ENCODE measurements at regions not wholly inside any gene's neighbourhood (a gene's known extent, or its start where the extent isn't known, plus 50 kb on each side); places are given as distances from the start of the nearest gene placed in this dataset.
"Not testable (repeated sequence)": the region's sequence is repeated elsewhere in the genome, so short reads cannot be mapped to it uniquely, and the experiment has no call there.

DNA sequence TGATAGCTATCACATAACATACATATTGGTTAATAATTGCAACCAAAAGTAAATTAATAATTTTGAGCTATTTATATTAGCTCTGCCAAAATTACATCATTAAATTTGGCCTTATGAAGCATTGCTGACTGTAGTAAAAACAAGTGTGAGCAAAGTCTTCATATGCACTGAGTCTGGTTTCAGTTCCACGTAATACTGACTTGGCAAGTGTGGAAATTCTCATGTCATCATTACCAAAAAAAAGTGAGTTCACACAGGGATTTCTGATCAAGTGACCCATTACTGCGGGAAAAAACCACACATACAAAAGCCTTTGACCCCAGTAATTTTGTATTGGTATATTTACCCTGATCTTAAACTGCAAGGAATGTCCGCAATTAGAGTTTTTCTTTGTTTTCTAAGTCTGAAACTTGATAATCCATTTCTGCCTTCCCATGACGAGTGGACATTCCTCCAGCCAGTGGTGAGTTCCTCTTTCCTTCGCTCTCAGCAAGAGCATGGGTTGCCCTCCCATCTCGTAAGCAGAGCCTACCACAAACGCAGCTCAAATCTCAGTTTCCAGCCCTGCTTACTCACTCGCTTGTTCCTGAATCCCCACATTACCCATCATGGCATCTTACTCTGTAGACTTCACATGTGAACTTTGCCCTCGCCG is 220.2 kb upstream of the DMRT1 start:
- Histone ChIP-seq H3K36me3 (ENCODE audit: control insufficient read depth, insufficient read depth, low read length) (no peaks in the 10 kb centered on the region), H3K9ac (ENCODE audit: extremely low read depth, low read length, poor library complexity, severe bottlenecking) (no peak overlapping the region), H3K27me3 (ENCODE audit: control insufficient read depth, insufficient read depth, low read length, poor library complexity, severe bottlenecking) (no peaks in the 10 kb centered on the region), H3K4me1 (ENCODE audit: control insufficient read depth, insufficient read depth, low read length) (peaks cover 9% of the 10 kb centered on the region), H3K4me3 (ENCODE audit: low read length) (no peak overlapping the region), H3K9me3 (ENCODE audit: control insufficient read depth, low read length) (no peaks in the 10 kb centered on the region), H3K27ac (ENCODE audit: low read depth, low read length) (no peak overlapping the region)
- Mint-ChIP-seq H3K9me3 (no peaks in the 10 kb centered on the region), H3K4me1 (peaks cover 20% of the 10 kb centered on the region), H3K36me3 (ENCODE audit: low read depth) (peaks cover 2% of the 10 kb centered on the region), H3K4me3 (no peak overlapping the region), H3K27me3 (ENCODE audit: insufficient read depth) (no peaks in the 10 kb centered on the region), H3K27ac (no peak overlapping the region)
- 93 to 98% methylated on average over 7 to 10 of the region's 10 CpGs for WGBS, 2 experiments (ENCODE audit: insufficient coverage in 1 of 2, insufficient read length in 1 of 2)
- TF ChIP-seq CTCF (conservative IDR thresholded peaks at IDR 0.05): no peak
- DNase-seq: no peak

- Mint-ChIP-seq H3K27ac (no peak overlapping the region), H3K4me1 (peaks cover 32% of the 10 kb centered on the region), H3K36me3 (ENCODE audit: low read depth) (peaks cover 4% of the 10 kb centered on the region), H3K9me3 (no peaks in the 10 kb centered on the region), H3K4me3 (no peak overlapping the region), H3K27me3 (ENCODE audit: insufficient read depth) (no peaks in the 10 kb centered on the region)
- Histone ChIP-seq H3K36me3 (ENCODE audit: control insufficient read depth, insufficient read depth, low read length) (no peaks in the 10 kb centered on the region), H3K9me3 (ENCODE audit: control insufficient read depth, low read length) (no peaks in the 10 kb centered on the region), H3K9ac (ENCODE audit: extremely low read depth, low read length, poor library complexity, severe bottlenecking) (no peak overlapping the region), H3K27me3 (ENCODE audit: control insufficient read depth, insufficient read depth, low read length, poor library complexity, severe bottlenecking) (no peaks in the 10 kb centered on the region), H3K4me3 (ENCODE audit: low read length) (no peak overlapping the region), H3K4me1 (ENCODE audit: control insufficient read depth, insufficient read depth, low read length) (peaks cover 9% of the 10 kb centered on the region), H3K27ac (ENCODE audit: low read depth, low read length) (no peak overlapping the region)
- 88 to 94% methylated on average over 5 to 7 of the region's 7 CpGs for WGBS, 2 experiments (ENCODE audit: insufficient coverage in 1 of 2, insufficient read length in 1 of 2)
- TF ChIP-seq CTCF (conservative IDR thresholded peaks at IDR 0.05): no peak
- no peak for DNase-seq
Observed at GRCh38 chr9:624935-625500, 216.5 kb upstream of the DMRT1 start.

DNA sequence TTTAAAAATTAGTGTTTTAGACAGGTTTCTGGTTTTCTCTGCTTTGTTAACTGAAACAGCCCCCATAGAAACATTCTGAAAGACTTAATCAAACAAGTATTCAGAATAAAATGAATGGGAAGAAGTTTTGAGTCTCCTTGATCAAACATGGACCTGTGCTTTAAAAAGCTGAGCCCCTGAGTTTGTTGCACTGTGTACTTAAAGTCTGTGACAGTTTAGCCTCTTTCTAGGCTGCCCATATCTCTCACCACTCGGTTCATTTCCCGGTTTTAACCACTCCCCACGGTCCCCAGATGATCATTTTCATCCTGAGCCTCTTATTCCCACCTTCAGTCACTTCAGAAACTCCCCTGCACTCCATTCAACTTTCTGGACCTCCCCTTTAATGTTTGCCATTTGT is 215.9 kb upstream of the DMRT1 start:
- no peak overlapping the region for H3K27ac ChIP-seq (ENCODE audit: low read depth, low read length)
- H3K9me3 Mint-ChIP-seq: no peaks in the 10 kb centered on the region
- H3K4me1 ChIP-seq (ENCODE audit: control insufficient read depth, insufficient read depth, low read length): peaks cover 9% of the 10 kb centered on the region
- H3K4me3 ChIP-seq (ENCODE audit: low read length): no peak overlapping the region
- DNase-seq: no peak
- no peaks in the 10 kb centered on the region for H3K9me3 ChIP-seq (ENCODE audit: control insufficient read depth, low read length)
- peaks cover 4% of the 10 kb centered on the region for H3K36me3 Mint-ChIP-seq (ENCODE audit: low read depth)
- H3K4me3 Mint-ChIP-seq: no peak overlapping the region
- peaks cover 32% of the 10 kb centered on the region for H3K4me1 Mint-ChIP-seq
- no peak overlapping the region for H3K9ac ChIP-seq (ENCODE audit: extremely low read depth, low read length, poor library complexity, severe bottlenecking)
- no peaks in the 10 kb centered on the region for H3K36me3 ChIP-seq (ENCODE audit: control insufficient read depth, insufficient read depth, low read length)
- no peak overlapping the region for H3K27ac Mint-ChIP-seq
- no peaks in the 10 kb centered on the region for H3K27me3 Mint-ChIP-seq (ENCODE audit: insufficient read depth)
- WGBS, 2 experiments (ENCODE audit: insufficient coverage in 1 of 2, insufficient read length in 1 of 2): 73 to 86% methylated on average over 3 of the region's 3 CpGs
- TF ChIP-seq CTCF (conservative IDR thresholded peaks at IDR 0.05): no peak
- no peaks in the 10 kb centered on the region for H3K27me3 ChIP-seq (ENCODE audit: control insufficient read depth, insufficient read depth, low read length, poor library complexity, severe bottlenecking)

DNA sequence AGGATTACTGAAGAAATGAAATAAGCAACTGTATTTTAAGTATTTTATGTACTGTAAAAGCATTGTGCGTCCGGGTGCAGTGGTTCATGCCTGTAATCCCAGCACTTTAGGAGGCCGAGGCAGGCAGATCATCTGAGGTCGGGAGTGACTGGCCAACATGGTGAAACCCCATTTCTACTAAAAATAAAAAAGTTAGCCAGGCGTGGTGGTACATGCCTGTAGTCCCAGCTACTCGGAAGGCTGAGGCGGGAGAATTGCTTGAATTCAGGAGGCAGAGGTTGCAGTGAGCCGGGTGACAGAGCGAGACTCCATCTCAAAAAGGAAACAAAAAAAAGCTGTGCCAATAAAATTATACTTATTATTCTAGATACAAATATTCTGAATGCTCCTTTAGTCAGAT is 215.4 kb upstream of the DMRT1 start:
- not testable (repeated sequence) for H3K9ac ChIP-seq (ENCODE audit: extremely low read depth, low read length, poor library complexity, severe bottlenecking); H3K4me1 ChIP-seq (ENCODE audit: control insufficient read depth, insufficient read depth, low read length); H3K27me3 Mint-ChIP-seq (ENCODE audit: insufficient read depth); H3K27ac Mint-ChIP-seq; H3K9me3 ChIP-seq (ENCODE audit: control insufficient read depth, low read length); H3K4me3 ChIP-seq (ENCODE audit: low read length); DNase-seq; H3K4me3 Mint-ChIP-seq; H3K27ac ChIP-seq (ENCODE audit: low read depth, low read length); H3K36me3 ChIP-seq (ENCODE audit: control insufficient read depth, insufficient read depth, low read length); H3K27me3 ChIP-seq (ENCODE audit: control insufficient read depth, insufficient read depth, low read length, poor library complexity, severe bottlenecking); H3K36me3 Mint-ChIP-seq (ENCODE audit: low read depth); H3K9me3 Mint-ChIP-seq
- H3K4me1 Mint-ChIP-seq: peaks cover 32% of the 10 kb centered on the region
- 95 to 96% methylated on average over 4 to 8 of the region's 9 CpGs for WGBS, 2 experiments (ENCODE audit: insufficient coverage in 1 of 2, insufficient read length in 1 of 2)
